ENCODE measurements at regions not wholly inside any gene's neighbourhood (a gene's known extent, or its start where the extent isn't known, plus 50 kb on each side); places are given as distances from the start of the nearest gene placed in this dataset.

DNA sequence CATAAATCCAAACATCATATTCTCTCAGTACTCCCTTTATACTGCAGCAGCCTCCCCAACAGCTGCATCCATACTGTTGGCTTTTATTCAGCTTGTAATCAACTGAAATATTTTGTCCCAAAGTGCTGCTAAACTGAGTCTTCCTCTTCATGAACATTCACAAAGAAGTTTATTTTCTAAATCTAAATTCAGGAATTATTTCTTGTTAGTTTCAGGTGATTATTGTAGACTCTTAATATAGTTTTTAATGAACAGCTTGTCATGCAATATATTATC, 269.3 kb upstream of the UBE2E2 start:
- no peak for DNase-seq (ENCODE audit: low spot score)

DNA sequence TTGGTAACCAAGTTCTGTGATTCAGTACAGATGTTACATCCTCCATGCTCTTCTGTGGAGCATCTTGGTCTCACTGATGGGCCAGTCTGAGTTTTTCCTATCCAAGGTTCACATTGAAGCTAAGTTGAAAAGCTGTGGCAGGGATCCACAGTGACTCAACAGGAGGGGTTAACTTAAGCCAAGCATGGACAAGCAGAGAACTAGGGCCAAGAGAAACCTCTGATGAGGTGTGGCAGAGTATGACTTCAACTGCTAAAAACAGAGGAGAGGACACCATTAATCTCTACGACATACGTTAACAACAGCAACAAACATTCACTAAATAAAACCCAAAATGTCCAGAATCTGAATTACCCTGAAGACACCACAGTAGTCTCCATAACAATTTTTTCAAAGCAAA, 268.1 kb upstream of the UBE2E2 start:
- DNase-seq (ENCODE audit: low spot score): no peak

DNA sequence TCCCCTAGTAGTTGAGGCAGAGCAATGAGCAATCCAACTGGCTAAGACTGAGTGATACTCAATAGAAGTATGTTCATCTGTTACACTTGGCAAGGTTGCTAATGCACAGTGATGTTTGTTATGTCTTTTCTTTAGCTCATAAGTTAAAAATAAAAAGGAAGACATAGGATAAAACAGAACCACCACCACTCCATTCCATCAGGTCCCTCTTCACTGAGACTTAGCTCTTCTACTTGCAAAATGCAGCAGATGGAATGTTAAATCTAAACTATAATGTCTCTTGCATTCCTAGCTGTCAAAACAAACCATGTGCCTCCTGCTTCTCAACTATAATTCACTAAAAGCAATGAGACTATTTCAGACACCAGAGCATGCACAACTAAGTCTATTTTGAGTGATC, 265.6 kb upstream of the UBE2E2 start:
- peak; percentile 68 for DNase-seq (ENCODE audit: low spot score)

DNA sequence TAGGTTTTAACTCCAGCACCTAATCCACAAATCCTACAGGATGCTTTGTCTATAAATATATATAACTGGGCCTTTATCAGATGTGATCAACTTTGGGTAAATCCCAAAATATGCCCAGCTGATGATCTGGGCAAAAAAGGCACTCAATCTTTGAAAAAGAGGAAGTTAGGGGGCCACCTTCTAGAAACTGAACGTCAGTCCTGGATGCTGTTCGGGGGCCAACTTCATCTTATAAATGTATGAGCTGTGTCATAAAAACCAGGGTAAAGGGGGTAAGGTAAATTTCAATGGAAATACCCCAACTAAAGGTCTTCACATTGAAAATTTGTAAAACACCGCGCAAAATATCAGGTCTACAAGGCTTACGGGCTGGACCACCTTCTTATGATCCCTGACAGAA, 264.4 kb upstream of the UBE2E2 start:
- DNase-seq (ENCODE audit: low spot score): no peak

- peak; percentile 70 for DNase-seq (ENCODE audit: low spot score)
Measured at GRCh38 chr3:22939349-22939748, 263.8 kb upstream of the UBE2E2 start.

DNA sequence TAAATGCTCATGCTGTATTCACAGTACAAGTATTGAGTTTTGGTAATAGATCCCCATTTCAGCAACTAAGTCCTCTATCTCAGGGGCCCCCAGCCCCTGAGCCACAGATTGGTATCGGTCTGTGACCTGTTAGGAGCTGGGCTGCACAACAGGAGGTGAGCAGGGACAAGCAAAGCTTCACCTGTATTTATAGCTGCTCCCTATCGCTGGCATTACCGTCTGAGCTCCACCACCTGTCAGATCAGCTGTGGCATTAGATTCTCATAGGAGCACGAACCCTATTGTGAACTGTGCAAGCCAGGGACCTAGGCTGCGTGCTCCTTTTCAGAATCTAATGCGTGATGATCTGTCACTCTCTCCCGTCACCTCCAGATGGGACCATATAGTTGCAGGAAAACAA, 262.8 kb upstream of the UBE2E2 start:
- no peak for DNase-seq (ENCODE audit: low spot score)

- no peak for DNase-seq (ENCODE audit: low spot score)
Measured at GRCh38 chr3:22942981-22943380, 260.1 kb upstream of the UBE2E2 start.

DNA sequence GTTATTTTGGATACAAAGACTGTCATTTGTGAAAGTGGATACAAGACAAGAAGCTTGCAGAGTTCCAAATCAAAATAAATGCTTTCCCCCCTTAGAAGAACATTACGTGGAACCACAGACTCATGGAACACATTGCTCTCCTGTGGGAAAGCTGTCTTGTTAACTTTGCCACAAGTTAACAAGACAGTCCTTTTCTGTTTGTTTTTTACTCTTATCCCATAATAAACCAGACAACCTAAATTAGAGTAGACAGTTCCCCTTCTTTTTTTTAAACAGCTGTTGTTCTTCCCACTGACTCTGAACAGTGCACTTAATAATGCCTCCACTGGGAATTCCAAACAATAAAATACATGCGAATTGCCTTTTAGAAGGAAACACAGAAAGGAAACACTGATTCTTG, 255.3 kb upstream of the UBE2E2 start:
- DNase-seq (ENCODE audit: low spot score): no peak

- DNase-seq (ENCODE audit: low spot score): no peak
Measured at GRCh38 chr3:22951910-22952309, 251.2 kb upstream of the UBE2E2 start.

DNA sequence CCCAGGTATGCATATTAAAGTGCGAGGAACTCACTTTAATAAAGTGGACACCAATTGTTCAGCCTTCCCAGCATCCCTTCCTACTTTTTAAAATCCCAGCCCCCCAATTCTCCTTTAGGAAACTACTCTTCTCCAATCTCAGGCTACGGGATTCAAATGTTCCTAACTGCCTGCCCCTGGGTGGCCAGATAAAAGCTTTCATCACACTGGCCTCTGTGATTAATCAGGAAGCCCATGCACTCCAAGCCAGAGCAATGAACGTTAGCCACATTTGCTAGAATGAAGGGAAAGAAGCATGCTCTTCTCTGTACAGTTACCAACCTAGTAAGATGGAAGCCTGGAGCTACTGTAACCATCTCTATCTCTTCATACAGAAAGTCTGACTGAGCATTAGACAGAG, 250.3 kb upstream of the UBE2E2 start:
- DNase-seq (ENCODE audit: low spot score): no peak

DNA sequence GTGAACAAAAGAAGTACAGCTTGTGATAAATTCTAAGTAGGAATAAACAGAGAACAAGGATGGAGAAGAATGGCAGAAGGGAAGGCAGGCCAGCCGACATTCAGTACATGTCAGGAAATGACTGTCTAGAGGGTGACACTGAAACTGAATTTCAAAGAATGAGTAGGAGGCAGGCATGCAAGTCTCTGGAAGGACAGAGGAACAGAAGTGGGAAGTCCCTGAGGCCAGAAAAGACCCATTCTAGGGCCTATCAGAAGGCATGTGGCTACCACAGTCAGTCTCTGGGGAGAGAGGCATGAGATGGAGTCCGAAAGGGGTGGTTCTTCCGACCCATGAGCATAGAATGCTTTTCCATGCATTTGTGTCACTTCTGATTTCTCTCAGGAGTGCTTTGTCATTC, 243.5 kb upstream of the UBE2E2 start:
- DNase-seq (ENCODE audit: low spot score): no peak

DNA sequence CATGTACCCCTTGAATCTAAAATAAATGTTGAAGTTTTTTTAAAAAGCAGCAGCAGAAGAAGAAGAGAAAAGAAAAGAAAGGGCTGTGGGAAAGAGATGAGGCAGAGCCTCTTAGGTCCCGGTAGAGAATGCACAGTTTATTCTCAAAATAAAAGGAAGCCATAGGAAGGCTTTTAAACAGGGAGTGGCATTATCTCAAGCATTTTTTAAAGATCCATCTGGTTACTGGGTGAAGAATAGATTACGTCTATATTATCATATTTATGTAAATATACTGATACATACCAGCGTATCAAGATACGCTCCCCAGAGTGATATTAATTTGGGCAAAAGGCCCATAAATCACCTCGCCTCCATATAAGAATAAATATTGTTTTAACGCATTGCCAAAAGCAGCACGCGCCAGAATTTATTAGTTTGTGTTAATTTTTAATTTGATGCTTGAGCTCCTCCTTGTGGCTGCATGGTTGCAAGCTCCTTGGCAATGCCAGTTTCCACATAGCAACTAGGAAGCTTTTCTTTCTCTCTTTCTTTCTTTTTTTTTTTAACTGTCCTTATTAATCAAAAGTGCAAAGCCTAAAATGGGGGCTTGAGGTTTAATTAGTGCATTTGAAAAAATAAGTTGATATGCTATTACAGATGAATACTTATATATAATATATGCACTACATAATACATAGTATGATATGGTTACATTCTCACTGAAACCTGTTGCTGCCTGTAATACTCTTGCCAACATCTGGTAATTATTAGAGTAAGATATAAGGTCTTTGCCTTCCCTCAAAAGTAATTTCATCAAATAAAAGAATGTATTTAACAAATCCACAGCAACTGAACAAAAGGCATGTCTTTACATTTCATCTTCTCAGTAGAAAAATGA, 242.8 kb upstream of the UBE2E2 start:
- DNase-seq (ENCODE audit: low spot score): peak; percentile 58

- no peak for DNase-seq (ENCODE audit: low spot score)
Measured at GRCh38 chr3:22962244-22962643, 240.9 kb upstream of the UBE2E2 start.

DNA sequence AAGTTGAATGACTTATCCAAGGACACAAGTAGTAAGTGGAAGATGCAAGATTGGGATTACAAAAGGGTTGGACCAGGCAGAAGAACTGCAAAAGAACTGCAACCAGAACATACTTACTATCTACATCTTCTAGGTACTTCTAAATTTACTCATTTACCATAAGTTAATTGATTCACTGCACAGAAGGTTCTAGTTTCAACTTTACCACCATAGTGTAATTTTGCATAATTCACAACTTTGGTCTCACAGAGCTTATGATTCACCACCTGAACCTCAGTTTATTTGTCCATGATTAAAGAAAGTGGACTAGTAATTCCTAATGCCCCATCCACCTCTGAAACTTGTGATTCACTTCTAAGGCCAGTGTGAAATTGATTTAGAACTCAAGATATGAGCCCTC, 236.8 kb upstream of the UBE2E2 start:
- DNase-seq (ENCODE audit: low spot score): no peak

GRCh38 chr3:22969276-22969675, 233.9 kb upstream of the UBE2E2 start:
- DNase-seq (ENCODE audit: low spot score): no peak

- DNase-seq (ENCODE audit: low spot score): no peak
Measured at GRCh38 chr3:22971497-22971896, 231.6 kb upstream of the UBE2E2 start.

- no peak for DNase-seq (ENCODE audit: low spot score)
Measured at GRCh38 chr3:22977042-22977441, 226.1 kb upstream of the UBE2E2 start.

- no peak for DNase-seq (ENCODE audit: low spot score)
Measured at GRCh38 chr3:22977650-22978289, 225.4 kb upstream of the UBE2E2 start.

GRCh38 chr3:22979581-22979980, 223.5 kb upstream of the UBE2E2 start:
- DNase-seq (ENCODE audit: low spot score): no peak

GRCh38 chr3:22980346-22980745, 222.8 kb upstream of the UBE2E2 start:
- DNase-seq (ENCODE audit: low spot score): peak; percentile 52

DNA sequence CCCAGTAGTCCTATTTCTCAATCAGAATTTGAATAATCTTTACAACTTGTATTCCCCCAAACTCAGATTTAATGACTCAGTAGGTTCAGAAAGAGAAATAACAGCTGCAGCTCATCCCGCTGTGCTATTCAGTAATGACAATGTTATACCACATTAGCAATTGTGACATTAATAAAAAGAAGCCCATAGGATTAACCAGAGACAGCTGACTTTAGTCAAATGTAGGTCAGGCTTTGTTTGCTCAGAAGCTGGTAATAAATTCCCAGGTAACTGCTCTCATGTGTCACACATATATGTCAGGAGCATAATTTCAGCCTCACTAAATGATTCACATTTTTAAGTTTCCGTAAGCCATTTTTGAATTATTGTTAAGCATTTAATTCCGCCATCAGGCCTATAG, 222.0 kb upstream of the UBE2E2 start:
- peak; percentile 11 for DNase-seq (ENCODE audit: low spot score)

DNA sequence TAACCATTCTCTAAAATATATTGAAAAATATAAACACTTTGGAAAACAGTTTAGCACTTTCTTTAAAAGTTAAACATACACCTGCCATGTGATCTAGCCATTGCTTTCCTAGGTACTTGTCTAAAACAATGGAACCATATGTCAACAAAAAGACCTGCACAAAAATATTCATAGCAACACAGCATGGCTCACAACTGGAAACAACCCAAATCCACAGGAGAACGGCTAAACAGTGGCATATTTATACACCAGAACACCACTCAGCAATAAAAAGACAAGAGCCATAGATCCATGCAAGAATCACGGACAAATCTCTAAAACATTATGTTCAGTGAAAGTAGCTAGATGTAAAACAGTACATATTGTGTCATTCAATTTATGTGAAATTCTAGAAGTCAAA, 221.3 kb upstream of the UBE2E2 start:
- no peak for DNase-seq (ENCODE audit: low spot score)

DNA sequence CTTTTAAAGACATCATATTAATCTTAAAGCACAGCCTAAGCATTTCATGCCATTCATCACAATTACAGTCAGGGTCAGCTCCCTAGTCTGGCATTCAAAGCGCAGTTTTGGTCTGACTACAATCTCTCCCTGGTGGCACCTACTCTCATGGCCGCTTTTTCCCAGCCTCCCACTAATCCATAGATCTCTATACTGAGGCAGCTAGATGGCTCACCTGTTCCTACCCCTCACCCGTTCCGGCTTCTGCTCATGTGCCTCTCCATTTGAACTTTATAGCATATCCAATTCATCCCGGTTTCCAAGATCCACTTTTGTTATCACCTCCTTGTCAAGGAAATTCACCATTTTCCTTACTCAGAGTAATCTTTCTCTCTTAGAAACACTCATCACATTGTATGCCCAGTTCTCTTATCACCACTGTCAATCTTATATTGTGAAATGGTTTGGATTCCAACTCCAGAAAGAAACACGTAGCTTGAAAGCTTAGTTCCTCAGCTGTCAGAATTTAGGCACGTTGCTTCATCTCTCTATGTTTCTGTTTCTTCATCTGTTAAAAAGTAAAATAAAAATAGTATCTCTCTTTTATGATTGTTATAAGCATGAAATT, 220.0 kb upstream of the UBE2E2 start:
- peak; percentile 59 for DNase-seq (ENCODE audit: low spot score)

All from umbilical cord (tissue), 1 donor.